ENCODE measurements at regions not wholly inside any gene's neighbourhood (a gene's known extent, or its start where the extent isn't known, plus 50 kb on each side); places are given as distances from the start of the nearest gene placed in this dataset.
"Not testable (repeated sequence)": the region's sequence is repeated elsewhere in the genome, so short reads cannot be mapped to it uniquely, and the experiment has no call there.

GRCh38 chr5:158264264-158264663, 405.3 kb upstream of the CLINT1 start:
- DNase-seq (ENCODE audit: low read depth) = no peak

GRCh38 chr5:158261674-158262367, 402.9 kb upstream of the CLINT1 start:
- DNase-seq (ENCODE audit: low read depth) = no peak

- DNase-seq (ENCODE audit: low read depth) = no peak
Measured at GRCh38 chr5:158256096-158256495, 397.2 kb upstream of the CLINT1 start.

- DNase-seq (ENCODE audit: low read depth) = no peak
Measured at GRCh38 chr5:158255609-158256008, 396.7 kb upstream of the CLINT1 start.

- DNase-seq (ENCODE audit: low read depth) = no peak
Measured at GRCh38 chr5:158246661-158247060, 387.7 kb upstream of the CLINT1 start.

GRCh38 chr5:158245513-158245912, 386.6 kb upstream of the CLINT1 start:
- DNase-seq (ENCODE audit: low read depth) = no peak

- DNase-seq (ENCODE audit: low read depth) = no peak
Measured at GRCh38 chr5:158244882-158245281, 385.9 kb upstream of the CLINT1 start.

- DNase-seq (ENCODE audit: low read depth) = no peak
Measured at GRCh38 chr5:158236511-158237335, 377.8 kb upstream of the CLINT1 start.

- no peak for DNase-seq (ENCODE audit: low read depth)
Measured at GRCh38 chr5:158235159-158235547, 376.2 kb upstream of the CLINT1 start.

- DNase-seq (ENCODE audit: low read depth) = peak; percentile 70
Measured at GRCh38 chr5:158234323-158235158, 375.6 kb upstream of the CLINT1 start.

GRCh38 chr5:158233735-158234322, 374.9 kb upstream of the CLINT1 start:
- DNase-seq (ENCODE audit: low read depth) = no peak

GRCh38 chr5:158227314-158227713, 368.4 kb upstream of the CLINT1 start:
- not testable (repeated sequence) for DNase-seq (ENCODE audit: low read depth)

GRCh38 chr5:158226496-158226895, 367.6 kb upstream of the CLINT1 start:
- no peak for DNase-seq (ENCODE audit: low read depth)

GRCh38 chr5:158224253-158224652, 365.3 kb upstream of the CLINT1 start:
- no peak for DNase-seq (ENCODE audit: low read depth)

GRCh38 chr5:158223054-158223600, 364.2 kb upstream of the CLINT1 start:
- DNase-seq (ENCODE audit: low read depth) = no peak

- no peak for DNase-seq (ENCODE audit: low read depth)
Measured at GRCh38 chr5:158212917-158213316, 354.0 kb upstream of the CLINT1 start.

- DNase-seq (ENCODE audit: low read depth) = no peak
Measured at GRCh38 chr5:158212237-158212636, 353.3 kb upstream of the CLINT1 start.

GRCh38 chr5:158209219-158209908, 350.4 kb upstream of the CLINT1 start:
- DNase-seq (ENCODE audit: low read depth) = peak; percentile 23

GRCh38 chr5:158207733-158208132, 348.8 kb upstream of the CLINT1 start:
- no peak for DNase-seq (ENCODE audit: low read depth)

- DNase-seq (ENCODE audit: low read depth) = no peak
Measured at GRCh38 chr5:158205992-158206391, 347.0 kb upstream of the CLINT1 start.

GRCh38 chr5:158203261-158203660, 344.3 kb upstream of the CLINT1 start:
- DNase-seq (ENCODE audit: low read depth) = no peak

All from stromal cell of bone marrow (primary cell).